ENCODE measurements at regions not wholly inside any gene's neighbourhood (a gene's known extent, or its start where the extent isn't known, plus 50 kb on each side); places are given as distances from the start of the nearest gene placed in this dataset.

- Histone ChIP-seq H2AFZ (ENCODE audit: low read length) (no peak overlapping the region), H3K9me3 (ENCODE audit: low read length) (no peaks in the 10 kb centered on the region), H3K4me2 (ENCODE audit: low read length) (no peak overlapping the region), H3K79me2 (ENCODE audit: insufficient read depth, low read depth, low read length) (no peaks in the 10 kb centered on the region), H3K4me1 (ENCODE audit: insufficient read depth, low read length, poor library complexity, severe bottlenecking) (no peaks in the 10 kb centered on the region), H3K36me3 (ENCODE audit: insufficient read depth, low read length) (no peaks in the 10 kb centered on the region), H3K4me3 (ENCODE audit: low read depth, low read length, poor library complexity, severe bottlenecking) (no peak overlapping the region), H3K9me2 (ENCODE audit: insufficient read depth, low read length) (no peaks in the 10 kb centered on the region; the same call in 1 of the 2 replicates), H4K20me1 (ENCODE audit: insufficient read depth, low read length) (no peaks in the 10 kb centered on the region), H3K27ac (ENCODE audit: low read depth, low read length, poor library complexity, severe bottlenecking) (no peak overlapping the region)
- no peak for TF ChIP-seq EZH2phosphoT487 (IDR thresholded peaks at IDR 0.05; ENCODE audit: borderline replicate concordance, low read depth, low read length)
- TF ChIP-seq, protein P1, sequence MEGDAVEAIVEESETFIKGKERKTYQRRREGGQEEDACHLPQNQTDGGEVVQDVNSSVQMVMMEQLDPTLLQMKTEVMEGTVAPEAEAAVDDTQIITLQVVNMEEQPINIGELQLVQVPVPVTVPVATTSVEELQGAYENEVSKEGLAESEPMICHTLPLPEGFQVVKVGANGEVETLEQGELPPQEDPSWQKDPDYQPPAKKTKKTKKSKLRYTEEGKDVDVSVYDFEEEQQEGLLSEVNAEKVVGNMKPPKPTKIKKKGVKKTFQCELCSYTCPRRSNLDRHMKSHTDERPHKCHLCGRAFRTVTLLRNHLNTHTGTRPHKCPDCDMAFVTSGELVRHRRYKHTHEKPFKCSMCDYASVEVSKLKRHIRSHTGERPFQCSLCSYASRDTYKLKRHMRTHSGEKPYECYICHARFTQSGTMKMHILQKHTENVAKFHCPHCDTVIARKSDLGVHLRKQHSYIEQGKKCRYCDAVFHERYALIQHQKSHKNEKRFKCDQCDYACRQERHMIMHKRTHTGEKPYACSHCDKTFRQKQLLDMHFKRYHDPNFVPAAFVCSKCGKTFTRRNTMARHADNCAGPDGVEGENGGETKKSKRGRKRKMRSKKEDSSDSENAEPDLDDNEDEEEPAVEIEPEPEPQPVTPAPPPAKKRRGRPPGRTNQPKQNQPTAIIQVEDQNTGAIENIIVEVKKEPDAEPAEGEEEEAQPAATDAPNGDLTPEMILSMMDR (conservative IDR thresholded peaks at IDR 0.05; ENCODE audit: low read length): no peak
- BruUV-seq (replicated peaks): no TSS peak
- POLR2A ChIA-PET: no interaction called here
- no peak for DNase-seq (ENCODE audit: low spot score)
- CTCF ChIA-PET (ENCODE audit: unreplicated experiment): no interaction called here
- intact Hi-C loops (cut with micrococcal nuclease; ENCODE audit: unreplicated experiment): no loop called here
These were observed 318.3 kb downstream of the TMEM167A start for GRCh38 chr5:82758881-82759280.

- intact Hi-C loops (cut with micrococcal nuclease; ENCODE audit: unreplicated experiment): no loop called here
- POLR2A ChIA-PET: no interaction called here
- TF ChIP-seq, protein P1 (conservative IDR thresholded peaks at IDR 0.05; ENCODE audit: low read length): no peak
- no peak for TF ChIP-seq EZH2phosphoT487 (IDR thresholded peaks at IDR 0.05; ENCODE audit: borderline replicate concordance, low read depth, low read length)
- Histone ChIP-seq H2AFZ (ENCODE audit: low read length) (no peak overlapping the region), H3K79me2 (ENCODE audit: insufficient read depth, low read depth, low read length) (no peaks in the 10 kb centered on the region), H3K36me3 (ENCODE audit: insufficient read depth, low read length) (no peaks in the 10 kb centered on the region), H4K20me1 (ENCODE audit: insufficient read depth, low read length) (no peaks in the 10 kb centered on the region), H3K9me3 (ENCODE audit: low read length) (no peaks in the 10 kb centered on the region), H3K4me3 (ENCODE audit: low read depth, low read length, poor library complexity, severe bottlenecking) (no peak overlapping the region), H3K27ac (ENCODE audit: low read depth, low read length, poor library complexity, severe bottlenecking) (no peak overlapping the region), H3K4me1 (ENCODE audit: insufficient read depth, low read length, poor library complexity, severe bottlenecking) (no peaks in the 10 kb centered on the region), H3K9me2 (ENCODE audit: insufficient read depth, low read length) (no peaks in the 10 kb centered on the region; the same call in 1 of the 2 replicates), H3K4me2 (ENCODE audit: low read length) (no peak overlapping the region)
- no TSS peak for BruUV-seq (replicated peaks)
- CTCF ChIA-PET (ENCODE audit: unreplicated experiment): no interaction called here
- no peak for DNase-seq (ENCODE audit: low spot score)
These were observed 322.4 kb downstream of the TMEM167A start for GRCh38 chr5:82754759-82755158.

- no TSS peak for BruUV-seq (replicated peaks)
- POLR2A ChIA-PET: no interaction called here
- H3K27ac ChIP-seq (ENCODE audit: low read depth, low read length, poor library complexity, severe bottlenecking): no peak overlapping the region
These were observed 323.0 kb downstream of the TMEM167A start for GRCh38 chr5:82754036-82754746.

More at GRCh38 chr5:82754036-82754746, 323.0 kb downstream of the TMEM167A start:
- Histone ChIP-seq H3K9me2 (ENCODE audit: insufficient read depth, low read length) (no peaks in the 10 kb centered on the region; the same call in 1 of the 2 replicates), H4K20me1 (ENCODE audit: insufficient read depth, low read length) (no peaks in the 10 kb centered on the region), H3K4me3 (ENCODE audit: low read depth, low read length, poor library complexity, severe bottlenecking) (no peak overlapping the region), H3K9me3 (ENCODE audit: low read length) (no peaks in the 10 kb centered on the region), H3K4me2 (ENCODE audit: low read length) (no peak overlapping the region), H3K36me3 (ENCODE audit: insufficient read depth, low read length) (no peaks in the 10 kb centered on the region), H3K79me2 (ENCODE audit: insufficient read depth, low read depth, low read length) (no peaks in the 10 kb centered on the region; the same call in 1 of the 2 replicates), H3K4me1 (ENCODE audit: insufficient read depth, low read length, poor library complexity, severe bottlenecking) (no peaks in the 10 kb centered on the region), H2AFZ (ENCODE audit: low read length) (no peak overlapping the region)
- CTCF ChIA-PET (ENCODE audit: unreplicated experiment): no interaction called here
- intact Hi-C loops (cut with micrococcal nuclease; ENCODE audit: unreplicated experiment): no loop called here
- no peak for TF ChIP-seq EZH2phosphoT487 (IDR thresholded peaks at IDR 0.05; ENCODE audit: borderline replicate concordance, low read depth, low read length)
- no peak for DNase-seq (ENCODE audit: low spot score)
